C4-2B (cell line): ENCODE measurements at regions not wholly inside any gene's neighbourhood (a gene's known extent, or its start where the extent isn't known, plus 50 kb on each side); places are given as distances from the start of the nearest gene placed in this dataset.

Source experiments
- CTCF ChIP-seq: fragments of 450-650 bp; conservative IDR thresholded peaks from 2 replicates; pipeline ENCODE4 v1.5.1; 2017; ENCODE audit warnings: mild to moderate bottlenecking
- ZFX ChIP-seq: fragments of 450-650 bp; IDR thresholded peaks from 2 replicates; pipeline ENCODE4 v1.6.1; 2017

- TF ChIP-seq CTCF: no peak
- TF ChIP-seq ZFX: no peak
Observed at GRCh38 chr3:14278265-14278798, 99.7 kb downstream of the LSM3 start.
